ENCODE measurements at regions not wholly inside any gene's neighbourhood (a gene's known extent, or its start where the extent isn't known, plus 50 kb on each side); places are given as distances from the start of the nearest gene placed in this dataset.

GRCh38 chr13:29956853-29957252 is 106.4 kb upstream of the UBL3 start:
- Histone ChIP-seq H3K4me3 (ENCODE audit: low read depth in 2 of 2, low read length in 1 of 2) (no peak overlapping the region), H4K20me1 (ENCODE audit: insufficient read depth) (no peaks in the 10 kb centered on the region), H3K36me3 (replicated peaks in 1 of 2; ENCODE audit: control insufficient read depth in 1 of 2, insufficient read depth in 2 of 2, low read length in 1 of 2) (no peaks in the 10 kb centered on the region), H3K79me2 (ENCODE audit: insufficient read depth) (no peaks in the 10 kb centered on the region), H2AFZ (ENCODE audit: low read depth) (no peak overlapping the region), H3K9me2 (no peaks in the 10 kb centered on the region), H3K27me3 (ENCODE audit: insufficient read depth) (no peaks in the 10 kb centered on the region; the same call in 1 of the 2 replicates), H3K27ac (ENCODE audit: low read depth in 2 of 2, low read length in 1 of 2) (no peak overlapping the region), H3F3A (replicated peaks; ENCODE audit: insufficient read depth) (no peaks in the 10 kb centered on the region), H3K4me2 (no peak overlapping the region; the same call in 1 of the 2 replicates), H3K9ac (no peak overlapping the region), H3K4me1 (ENCODE audit: control insufficient read depth in 1 of 2, insufficient read depth in 2 of 2, low read depth in 1 of 2, low read length in 1 of 2) (peaks cover 0 to 2% of the 10 kb centered on the region in 2 experiments; a peak in 1 of 4 replicates), H3K9me3 (no peaks in the 10 kb centered on the region)
- WGBS (ENCODE audit: low lambda C conversion rate) = 22% methylated on average over 4 of the region's 4 CpGs
- peak; percentile 43 for DNase-seq
- no peak for TF ChIP-seq RFX5 (IDR thresholded peaks at IDR 0.05; ENCODE audit: low read length)
- no peak for TF ChIP-seq EP300 (IDR thresholded peaks at IDR 0.05; ENCODE audit: borderline replicate concordance in 1 of 2, low read depth in 1 of 2, low read length in 1 of 2)
- TF ChIP-seq TAF1 (IDR thresholded peaks at IDR 0.05; ENCODE audit: borderline replicate concordance, low read depth, low read length) = no peak
- TF ChIP-seq CHD2 (IDR thresholded peaks at IDR 0.05; ENCODE audit: low read length, partially characterized antibody) = no peak
- TF ChIP-seq USF2 (IDR thresholded peaks at IDR 0.05; ENCODE audit: borderline replicate concordance, low read depth, low read length) = no peak
- TF ChIP-seq REST (IDR thresholded peaks at IDR 0.05; ENCODE audit: low read depth, low read length) = no peak
- no peak for TF ChIP-seq FOXJ3 (CRISPR knock-in tag; IDR thresholded peaks at IDR 0.05)
- no peak for TF ChIP-seq MAX (IDR thresholded peaks at IDR 0.05; ENCODE audit: low read depth)
- no peak for TF ChIP-seq RXRA (IDR thresholded peaks at IDR 0.05; ENCODE audit: borderline replicate concordance, low read depth)
- no peak for TF ChIP-seq PBX3 (IDR thresholded peaks at IDR 0.05)
- ChIA-PET POLR2A (no interaction called here), CTCF (interaction anchor here (0.8 to 1.3 kb wide), 2 partner anchors 11 to 155 kb away, joined by 3 to 4 read pairs; no protein-coding TSS in a partner anchor)

GRCh38 chr13:29955137-29955650 is 104.8 kb upstream of the UBL3 start:
- Histone ChIP-seq H3K9me2 (no peaks in the 10 kb centered on the region), H3K36me3 (replicated peaks in 1 of 2; ENCODE audit: control insufficient read depth in 1 of 2, insufficient read depth in 2 of 2, low read length in 1 of 2) (no peaks in the 10 kb centered on the region), H3K79me2 (ENCODE audit: insufficient read depth) (no peaks in the 10 kb centered on the region), H2AFZ (ENCODE audit: low read depth) (no peak overlapping the region), H3K27ac (ENCODE audit: low read depth in 2 of 2, low read length in 1 of 2) (no peak overlapping the region), H3K4me2 (no peak overlapping the region), H3K9me3 (no peaks in the 10 kb centered on the region), H3K4me1 (ENCODE audit: control insufficient read depth in 1 of 2, insufficient read depth in 2 of 2, low read depth in 1 of 2, low read length in 1 of 2) (peaks cover 0 to 2% of the 10 kb centered on the region in 2 experiments; a peak in 1 of 4 replicates), H3F3A (replicated peaks; ENCODE audit: insufficient read depth) (no peaks in the 10 kb centered on the region), H3K27me3 (ENCODE audit: insufficient read depth) (no peaks in the 10 kb centered on the region; the same call in 1 of the 2 replicates), H3K4me3 (ENCODE audit: low read depth in 2 of 2, low read length in 1 of 2) (no peak overlapping the region), H3K9ac (no peak overlapping the region), H4K20me1 (ENCODE audit: insufficient read depth) (no peaks in the 10 kb centered on the region)
- TF ChIP-seq FOSL2 (IDR thresholded peaks at IDR 0.05; ENCODE audit: borderline replicate concordance, low read depth) (no peak), PBX3 (IDR thresholded peaks at IDR 0.05) (no peak), TAF1 (IDR thresholded peaks at IDR 0.05; ENCODE audit: borderline replicate concordance, low read depth, low read length) (no peak), YY1 (IDR thresholded peaks at IDR 0.05; ENCODE audit: low read depth) (no peak), ELF1 (IDR thresholded peaks at IDR 0.05) (no peak)
- POLR2A ChIA-PET = no interaction called here
- CTCF ChIA-PET = no interaction called here
- 34% methylated on average over 2 of the region's 2 CpGs for WGBS (ENCODE audit: low lambda C conversion rate)
- DNase-seq = no peak

Data from SK-N-SH (cell line).